Peyer's patch (tissue), 4 donors: ENCODE measurements at regions not wholly inside any gene's neighbourhood (a gene's known extent, or its start where the extent isn't known, plus 50 kb on each side); places are given as distances from the start of the nearest gene placed in this dataset.

Experiments used
- POLR2A ChIP-seq, 2 donors: fragments of 450-650 bp; IDR thresholded peaks; one replicate each; pipeline ENCODE4 v1.5.1; 2017; ENCODE audit warnings: antibody characterized with exemption in 2 of 2, mild to moderate bottlenecking in 2 of 2, moderate library complexity in 2 of 2
- TF ChIP-seq, protein P1 (sequence below), 6 experiments: fragments of 450-650 bp in 4 of 6; fragments of 200-600 bp in 2 of 6; sonication (generic) in 1 of 6; IDR thresholded peaks; one replicate each; pipeline ENCODE4 v1.5.1; 2017 to 2019; ENCODE audit warnings: antibody characterized with exemption in 6 of 6, mild to moderate bottlenecking in 3 of 6, moderate library complexity in 1 of 6

DNA sequence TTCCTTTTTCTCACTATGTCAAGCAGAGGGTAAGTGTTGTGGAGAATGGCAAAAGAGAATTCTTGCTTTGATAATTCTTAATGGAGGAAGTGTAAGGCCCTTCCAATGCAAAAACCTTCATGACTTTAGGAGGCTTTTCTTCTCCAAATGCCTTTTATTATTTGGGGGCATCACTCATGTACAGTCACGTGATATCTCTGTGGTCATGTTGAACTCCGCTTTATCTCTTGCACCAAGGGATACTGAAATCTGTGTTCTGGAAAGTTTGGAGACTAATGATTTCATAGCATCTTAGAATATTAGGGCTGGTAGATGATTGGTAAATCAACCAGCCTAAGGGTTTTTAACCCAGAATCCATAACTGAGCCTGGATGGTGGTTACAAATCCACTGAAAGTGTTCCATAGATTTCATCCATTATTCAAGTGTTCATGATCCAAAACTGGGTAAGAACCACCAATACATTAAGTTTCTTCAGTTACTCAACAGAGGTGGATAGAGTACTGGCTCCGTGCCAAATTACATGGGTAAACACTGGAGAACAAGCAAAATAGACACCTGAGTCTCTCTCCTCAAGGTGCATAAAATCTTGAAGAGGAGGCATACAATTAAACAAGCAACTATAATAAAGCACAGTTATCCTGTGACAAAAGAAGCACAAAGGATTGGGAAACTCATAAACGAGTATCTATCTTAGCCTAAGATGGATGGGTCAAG is 169.6 kb upstream of the EPHA4 start:
- TF ChIP-seq, protein P1, sequence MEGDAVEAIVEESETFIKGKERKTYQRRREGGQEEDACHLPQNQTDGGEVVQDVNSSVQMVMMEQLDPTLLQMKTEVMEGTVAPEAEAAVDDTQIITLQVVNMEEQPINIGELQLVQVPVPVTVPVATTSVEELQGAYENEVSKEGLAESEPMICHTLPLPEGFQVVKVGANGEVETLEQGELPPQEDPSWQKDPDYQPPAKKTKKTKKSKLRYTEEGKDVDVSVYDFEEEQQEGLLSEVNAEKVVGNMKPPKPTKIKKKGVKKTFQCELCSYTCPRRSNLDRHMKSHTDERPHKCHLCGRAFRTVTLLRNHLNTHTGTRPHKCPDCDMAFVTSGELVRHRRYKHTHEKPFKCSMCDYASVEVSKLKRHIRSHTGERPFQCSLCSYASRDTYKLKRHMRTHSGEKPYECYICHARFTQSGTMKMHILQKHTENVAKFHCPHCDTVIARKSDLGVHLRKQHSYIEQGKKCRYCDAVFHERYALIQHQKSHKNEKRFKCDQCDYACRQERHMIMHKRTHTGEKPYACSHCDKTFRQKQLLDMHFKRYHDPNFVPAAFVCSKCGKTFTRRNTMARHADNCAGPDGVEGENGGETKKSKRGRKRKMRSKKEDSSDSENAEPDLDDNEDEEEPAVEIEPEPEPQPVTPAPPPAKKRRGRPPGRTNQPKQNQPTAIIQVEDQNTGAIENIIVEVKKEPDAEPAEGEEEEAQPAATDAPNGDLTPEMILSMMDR (IDR thresholded peaks at IDR 0.05), result no peak
- TF ChIP-seq POLR2A (IDR thresholded peaks at IDR 0.05), result no peak
